HG03439 (cell line): ENCODE measurements at regions not wholly inside any gene's neighbourhood (a gene's known extent, or its start where the extent isn't known, plus 50 kb on each side); places are given as distances from the start of the nearest gene placed in this dataset.
A peak's percentile ranks its signal among the peaks of the same experiment; 100 is the strongest.

Experiments
- ATAC-seq: cut with Tn5 transposase; IDR thresholded peaks from one replicate; pipeline ENCODE4 v1.9.1; 2021; ENCODE audit warnings: mild to moderate bottlenecking, moderate library complexity; ENCODE audit not compliant: unreplicated experiment

DNA sequence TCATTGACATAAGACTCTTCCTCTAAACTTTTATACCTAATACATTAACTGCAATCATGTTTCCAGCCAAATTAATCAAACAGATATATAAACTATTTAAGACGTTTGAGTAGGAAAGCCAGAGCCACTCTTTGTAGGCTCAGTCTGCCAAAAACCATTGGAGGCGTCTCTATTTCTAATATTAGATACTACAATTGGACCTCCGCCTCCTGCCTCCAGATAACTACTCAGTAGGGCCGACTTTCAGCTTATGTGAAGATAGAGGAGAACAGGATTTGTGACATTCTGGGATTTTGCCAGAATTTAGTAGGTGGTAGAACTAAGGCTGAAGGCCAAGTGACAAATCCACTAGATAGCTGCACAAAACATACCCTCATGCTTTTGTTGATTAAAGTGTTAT is 463.0 kb downstream of the CETN3 start:
- ATAC-seq, result no peak

DNA sequence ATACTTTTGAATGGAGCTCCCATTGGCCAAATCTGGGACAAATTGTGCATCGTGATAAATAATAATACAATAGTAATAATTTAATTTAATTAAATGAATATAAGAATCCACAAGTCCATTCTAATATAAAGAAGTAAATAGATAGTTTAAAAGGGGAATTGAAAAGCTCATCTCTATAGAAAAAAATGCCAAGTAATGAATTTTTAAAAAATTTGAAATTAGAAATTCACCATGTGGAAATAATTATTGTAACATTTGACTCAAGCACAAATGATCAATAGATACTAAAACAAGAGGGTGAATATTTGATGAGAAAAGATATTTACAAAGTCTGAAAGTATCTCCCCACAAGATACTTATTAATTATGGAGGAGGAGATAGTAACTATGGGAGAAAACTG is 467.4 kb downstream of the CETN3 start:
- ATAC-seq, result no peak

DNA sequence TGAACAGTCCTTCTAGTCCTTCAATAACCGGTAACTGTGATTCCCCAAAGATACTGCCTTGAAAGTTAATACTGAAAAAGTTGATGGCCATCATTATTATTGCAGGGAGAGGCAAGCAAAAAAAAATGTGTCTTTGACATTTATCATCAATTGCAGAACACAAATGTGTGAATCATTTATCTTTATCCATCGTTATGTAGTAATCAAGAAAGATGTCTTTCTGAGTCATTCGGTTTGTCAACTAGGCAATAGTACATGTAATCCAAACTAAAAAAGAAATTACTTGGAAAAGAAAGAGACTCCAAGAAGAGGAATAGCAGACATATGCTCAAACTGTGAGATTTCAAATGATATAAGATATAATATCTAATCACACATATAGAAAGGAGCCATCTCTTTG is 473.0 kb downstream of the CETN3 start:
- ATAC-seq, result no peak

DNA sequence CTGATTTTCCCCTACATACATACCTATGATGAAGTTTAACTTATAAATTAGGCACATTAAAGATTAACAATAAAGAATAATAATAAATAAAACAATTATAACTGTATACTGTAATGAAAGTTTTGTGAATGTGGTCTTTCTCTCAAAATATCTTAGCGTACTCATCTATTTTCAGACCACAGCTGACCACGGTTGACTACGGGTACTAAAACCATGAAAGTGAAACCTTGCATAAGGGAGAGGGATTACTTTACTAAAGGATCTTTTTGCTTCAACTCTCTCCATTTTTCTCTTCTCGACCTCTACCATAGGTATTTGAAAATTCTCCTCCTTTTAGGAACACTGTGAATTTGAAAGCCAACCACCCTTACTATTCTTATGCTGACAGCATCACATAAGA is 475.5 kb downstream of the CETN3 start:
- no peak for ATAC-seq

DNA sequence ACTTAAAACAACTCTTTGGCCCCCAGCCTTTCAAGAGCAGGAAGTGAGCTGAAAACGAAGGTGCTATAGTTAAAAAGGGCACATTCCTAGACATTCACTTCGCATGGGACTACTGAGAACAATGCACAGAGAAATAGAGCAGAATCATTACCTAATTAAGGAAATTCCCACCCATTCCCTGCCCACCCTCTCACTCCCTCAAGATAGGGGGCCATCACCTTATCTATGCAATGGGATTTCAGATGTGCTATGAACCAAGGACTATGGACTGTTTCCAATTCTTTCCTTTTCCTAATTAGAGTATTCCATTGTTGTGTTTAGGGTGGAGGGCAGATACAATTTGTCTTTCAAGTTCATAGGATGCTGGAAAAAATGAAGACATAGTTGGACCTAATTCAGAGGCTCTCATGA is 476.8 kb downstream of the CETN3 start:
- ATAC-seq, result no peak

DNA sequence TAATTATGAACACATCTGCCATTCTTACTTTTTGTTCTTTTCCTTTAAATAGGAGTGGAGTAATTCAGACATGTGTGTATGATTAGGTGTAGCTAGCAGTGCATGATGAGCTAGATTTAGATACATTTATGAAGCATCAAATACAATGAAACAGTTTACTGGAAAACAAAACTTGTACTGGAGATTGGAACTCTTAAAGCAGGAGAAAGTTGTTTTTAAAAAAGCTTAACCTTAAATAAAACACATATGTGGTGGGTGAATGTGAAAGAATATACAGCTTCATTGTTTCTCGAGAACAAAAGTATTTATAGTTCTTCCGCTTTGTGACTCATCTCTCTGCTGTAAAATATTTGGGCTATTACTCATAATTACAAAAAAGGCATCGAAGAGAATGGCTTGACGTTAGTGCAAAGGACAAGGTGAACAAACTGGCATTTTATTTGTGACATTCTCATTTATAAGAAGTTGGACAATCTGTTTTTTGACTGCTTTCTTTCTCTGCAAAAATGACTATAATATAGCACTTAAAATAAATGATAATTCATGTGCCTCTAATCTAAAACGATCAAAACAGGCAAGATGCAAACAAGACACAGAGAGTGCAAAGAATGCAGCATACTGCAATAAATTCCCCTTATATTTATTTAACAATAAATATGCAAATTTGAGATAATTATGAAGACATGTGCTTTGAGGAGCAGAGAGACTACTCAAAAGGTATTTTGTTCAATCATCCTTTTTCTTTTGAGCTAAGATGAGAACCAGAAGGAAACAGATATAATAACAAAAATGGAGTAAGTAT is 478.8 kb downstream of the CETN3 start:
- ATAC-seq, result peak; percentile 91

DNA sequence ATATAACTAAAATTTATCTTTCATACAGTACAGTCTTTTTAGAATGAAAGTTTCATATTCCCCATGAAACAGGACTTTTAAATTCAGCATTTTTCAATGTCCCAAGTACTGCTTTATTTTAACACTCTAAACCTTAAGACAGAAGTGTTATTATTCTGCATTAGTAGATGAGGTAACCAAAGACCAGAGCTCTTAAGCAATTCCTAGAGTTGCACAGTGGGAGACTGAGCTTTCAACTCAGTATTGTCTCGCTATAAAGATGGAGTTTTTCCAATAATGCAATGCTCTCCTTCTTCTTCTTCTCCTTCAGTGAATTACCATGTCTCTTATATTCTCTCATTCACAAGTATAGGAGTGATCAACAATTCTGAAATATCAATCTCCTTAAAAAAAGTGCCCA is 479.7 kb downstream of the CETN3 start:
- no peak for ATAC-seq

DNA sequence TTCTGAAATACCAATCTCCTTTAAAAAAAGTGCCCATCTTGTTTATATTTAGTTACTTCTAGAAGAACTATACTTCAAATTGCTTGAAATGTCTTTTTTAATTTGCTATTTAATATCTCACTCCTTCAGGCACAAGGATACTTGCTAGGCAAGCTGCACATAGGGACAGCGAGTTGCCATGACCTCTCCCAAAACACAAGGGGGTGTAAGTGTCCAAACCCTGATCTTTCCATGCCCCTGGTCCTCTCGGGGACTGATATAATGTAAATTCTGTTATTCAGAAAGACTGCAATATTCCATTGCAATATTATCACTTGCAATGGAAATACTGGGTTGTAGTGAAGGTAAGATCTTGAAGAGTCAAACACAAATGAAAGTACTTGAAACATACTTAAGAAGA is 480.4 kb downstream of the CETN3 start:
- no peak for ATAC-seq

DNA sequence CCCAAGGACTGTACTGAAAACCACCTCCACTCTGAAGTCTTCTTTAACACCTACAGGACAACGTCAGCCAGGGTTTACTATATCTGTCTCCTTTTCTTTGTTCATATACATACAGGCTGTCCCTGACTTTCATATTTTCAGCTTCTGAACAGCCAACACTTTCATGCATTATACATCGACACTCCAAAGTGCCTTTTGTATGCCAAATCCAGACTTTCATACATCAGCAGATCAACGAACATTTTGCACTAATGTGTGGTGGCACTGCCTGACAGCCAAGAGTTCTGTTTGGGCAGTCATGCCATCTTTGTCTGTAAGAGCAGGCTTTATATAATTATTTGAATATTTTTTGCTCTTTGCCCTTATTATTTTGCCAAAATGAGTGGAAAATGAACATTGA is 487.4 kb downstream of the CETN3 start:
- ATAC-seq, result no peak

DNA sequence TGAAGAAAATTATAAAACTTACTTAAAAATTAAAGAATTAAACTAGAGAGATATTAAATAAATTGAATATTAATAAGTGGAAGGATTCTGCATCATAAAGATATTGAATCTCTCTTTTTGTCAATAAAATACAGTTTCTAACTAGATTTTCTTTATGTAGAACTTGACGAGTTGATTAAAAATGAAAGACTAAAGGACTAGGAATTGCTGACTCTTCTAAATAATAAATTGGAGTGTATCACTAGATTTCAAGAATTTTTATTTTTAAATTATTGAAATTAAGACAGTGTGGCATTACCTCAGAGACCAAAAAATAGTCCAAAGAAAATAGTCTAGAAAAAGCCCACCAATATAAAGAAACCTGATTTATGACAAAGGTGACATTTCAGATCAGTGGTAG is 492.4 kb downstream of the CETN3 start:
- ATAC-seq, result no peak

DNA sequence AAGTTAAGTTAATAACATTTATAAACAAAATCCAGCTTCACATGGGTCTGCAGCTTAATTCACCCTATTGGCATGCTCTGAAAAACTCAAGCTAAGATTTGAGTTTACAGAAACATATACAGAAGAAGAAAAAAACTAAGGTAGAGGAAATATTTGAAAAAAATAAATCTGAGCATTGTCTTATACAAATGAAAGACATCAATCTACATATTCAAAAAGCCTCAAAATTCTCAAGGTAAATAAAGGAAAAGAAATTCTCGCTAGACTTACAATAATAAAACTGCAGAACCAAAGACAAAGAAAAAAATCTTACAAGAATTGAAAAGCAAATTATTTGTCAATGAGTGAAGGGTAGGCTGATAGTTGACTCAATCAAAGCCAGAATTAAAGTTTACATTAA is 493.4 kb downstream of the CETN3 start:
- no peak for ATAC-seq

DNA sequence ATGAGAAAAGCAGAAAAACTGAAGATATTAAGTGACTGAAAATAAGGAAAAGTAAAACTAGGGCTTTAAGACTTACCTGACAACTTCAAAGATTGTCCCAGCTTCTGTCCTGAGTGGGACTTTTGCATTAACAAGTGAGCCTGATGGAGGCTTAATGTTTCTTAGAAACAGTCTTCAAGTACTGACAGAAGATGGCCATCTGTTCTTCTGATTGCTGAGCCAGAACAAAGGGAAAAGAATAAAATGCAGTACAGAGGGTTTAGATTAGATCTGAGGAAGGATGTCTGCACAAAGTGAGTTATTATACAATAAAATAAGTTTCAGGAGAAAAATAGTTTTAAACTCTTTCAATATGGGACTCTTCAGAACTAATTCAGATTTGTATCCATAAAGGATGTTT is 500.7 kb downstream of the CETN3 start:
- ATAC-seq, result no peak

DNA sequence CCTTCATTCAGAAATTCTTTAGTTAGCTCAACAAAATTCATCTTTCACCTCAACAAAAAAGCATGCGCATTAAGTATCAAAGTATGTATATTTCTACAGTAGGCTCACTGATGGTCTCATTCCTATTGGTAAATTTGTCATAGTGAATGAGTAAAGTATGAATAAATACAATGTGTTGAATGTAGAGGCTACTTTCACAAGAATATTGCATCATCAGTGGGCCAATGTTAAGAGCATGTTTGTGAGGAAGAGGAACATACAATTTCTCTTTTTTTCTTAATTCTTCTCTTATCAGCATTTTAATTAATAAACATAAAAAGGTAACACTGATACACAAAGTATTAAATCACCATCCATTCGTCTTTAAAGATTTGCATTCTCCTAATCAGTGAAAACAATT is 505.1 kb downstream of the CETN3 start:
- ATAC-seq, result no peak

DNA sequence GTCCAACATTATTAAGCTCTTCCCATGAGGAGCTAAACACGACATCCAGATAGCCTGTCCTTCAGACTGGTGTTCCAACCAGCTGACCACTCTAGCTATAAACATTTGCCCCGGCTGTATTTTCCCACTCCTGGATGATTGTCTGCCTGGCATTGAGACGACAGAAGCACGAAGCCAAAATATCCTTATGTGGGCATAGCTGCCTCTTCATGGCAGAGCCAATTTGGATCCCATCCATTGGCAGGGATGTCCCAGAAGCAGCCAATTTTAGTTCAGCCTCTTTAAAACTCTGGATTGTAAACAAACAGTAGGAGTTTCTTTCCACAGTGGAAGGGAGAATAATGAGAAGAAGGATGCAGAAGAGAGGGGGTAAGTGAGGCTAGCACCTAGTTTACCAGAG is 507.6 kb downstream of the CETN3 start:
- ATAC-seq, result no peak

DNA sequence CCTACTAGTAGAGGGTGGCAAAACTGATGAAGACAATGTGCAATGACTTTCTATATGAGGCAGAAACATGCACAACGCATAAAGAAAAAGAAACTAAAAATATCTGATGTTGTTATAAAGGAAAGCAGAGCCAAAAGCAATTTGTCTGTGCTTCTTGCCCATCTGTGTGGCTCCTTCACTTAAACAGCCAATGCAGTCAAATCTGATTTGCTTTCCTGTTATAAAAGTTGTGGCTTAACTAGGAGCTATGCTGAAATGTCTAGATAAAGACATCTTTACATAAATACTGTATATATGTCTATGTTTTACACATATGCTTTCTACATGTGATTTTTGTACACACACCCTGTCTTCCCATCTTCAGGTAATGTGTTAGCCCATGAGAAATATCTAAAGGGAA is 508.2 kb downstream of the CETN3 start:
- ATAC-seq, result no peak

DNA sequence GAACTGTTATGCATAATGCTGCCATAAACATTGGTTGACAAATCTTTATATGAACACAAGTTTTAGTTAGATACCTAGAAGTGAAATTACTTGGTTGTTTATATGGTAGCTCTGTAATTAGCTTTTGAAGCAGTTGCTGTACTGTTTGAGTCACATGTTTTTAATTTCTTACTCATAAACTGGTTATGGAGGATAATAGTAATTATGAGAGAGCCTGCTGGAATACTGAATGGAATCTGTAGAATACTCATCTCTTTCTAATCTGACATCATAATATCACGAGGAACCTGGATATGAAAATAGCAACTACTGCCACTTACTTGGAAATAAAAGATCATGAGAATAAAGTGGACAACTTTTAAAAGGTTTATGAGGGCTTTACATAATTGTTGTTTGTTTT is 509.2 kb downstream of the CETN3 start:
- ATAC-seq, result no peak

DNA sequence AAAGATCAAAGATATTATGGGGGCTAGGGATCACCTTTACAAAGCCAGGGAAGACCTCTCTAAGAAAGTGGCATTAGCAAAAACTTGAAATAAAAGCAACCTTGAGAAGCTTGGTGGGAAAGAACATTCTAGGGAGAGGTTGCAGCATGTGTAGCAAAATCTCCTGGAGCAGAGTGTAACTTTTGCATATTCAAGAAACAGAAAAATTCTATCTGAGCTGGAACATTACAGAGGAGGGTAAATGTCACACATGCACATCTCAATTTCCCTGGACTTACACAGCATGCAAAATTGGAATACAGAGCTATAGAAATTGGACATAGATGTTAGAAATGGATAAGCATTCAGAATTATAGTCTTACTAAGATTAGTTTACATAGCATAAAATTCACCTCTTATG is 510.0 kb downstream of the CETN3 start:
- ATAC-seq, result no peak

DNA sequence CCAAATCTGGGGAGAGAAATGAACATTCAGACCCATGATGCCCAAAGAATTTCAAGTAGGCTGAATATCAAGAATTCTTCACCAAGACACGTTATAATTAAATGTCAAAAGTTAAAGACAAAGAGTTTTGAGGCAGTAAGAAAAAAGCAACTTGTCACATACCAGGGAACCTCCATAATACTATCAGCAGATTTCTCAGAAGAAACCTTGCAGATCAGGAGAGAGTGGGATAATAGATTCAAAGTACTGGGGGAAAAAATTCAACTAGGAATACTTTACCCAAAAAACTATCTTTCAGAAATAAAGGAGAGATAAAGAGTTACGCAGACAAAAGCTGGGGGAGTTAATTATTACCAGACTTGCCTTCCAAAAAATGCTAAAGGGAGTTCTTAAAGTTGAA is 516.0 kb downstream of the CETN3 start:
- no peak for ATAC-seq

DNA sequence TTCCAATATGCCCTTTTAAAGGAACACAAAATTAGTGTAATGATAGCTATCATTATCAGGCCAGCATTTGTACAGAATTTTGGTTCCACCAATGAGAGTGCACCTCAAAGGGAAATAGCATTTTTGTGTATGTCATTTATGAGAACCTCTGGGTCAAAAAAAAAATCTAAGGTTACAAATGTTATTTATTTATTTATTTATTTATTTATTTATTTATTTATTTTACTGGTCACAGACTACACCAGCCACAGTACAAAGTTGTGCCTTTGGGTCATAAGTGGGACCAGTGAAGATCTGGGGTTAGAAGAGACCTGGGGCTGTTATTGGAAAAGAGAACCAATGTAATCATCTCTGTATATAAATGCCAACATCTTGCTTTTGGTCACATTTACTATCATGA is 523.9 kb downstream of the CETN3 start:
- no peak for ATAC-seq

DNA sequence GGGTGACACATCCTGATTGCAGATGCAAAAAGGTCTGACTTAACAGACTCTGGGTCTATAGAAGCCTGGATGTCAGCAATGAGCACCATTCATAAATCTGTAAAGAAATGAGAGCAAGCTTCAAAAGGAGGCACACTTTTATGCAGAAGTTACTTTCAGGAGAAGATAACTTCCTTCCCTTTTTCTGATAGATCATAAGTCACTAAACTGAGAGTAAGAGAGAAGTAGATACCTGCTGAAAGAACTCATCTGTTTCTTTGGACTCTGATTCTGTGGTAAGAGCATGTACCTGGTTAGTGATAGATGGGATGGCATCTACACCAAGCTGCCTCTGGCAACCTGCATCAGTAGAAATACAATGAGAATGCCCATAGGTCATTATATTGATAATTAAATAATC is 525.6 kb downstream of the CETN3 start:
- ATAC-seq, result no peak

DNA sequence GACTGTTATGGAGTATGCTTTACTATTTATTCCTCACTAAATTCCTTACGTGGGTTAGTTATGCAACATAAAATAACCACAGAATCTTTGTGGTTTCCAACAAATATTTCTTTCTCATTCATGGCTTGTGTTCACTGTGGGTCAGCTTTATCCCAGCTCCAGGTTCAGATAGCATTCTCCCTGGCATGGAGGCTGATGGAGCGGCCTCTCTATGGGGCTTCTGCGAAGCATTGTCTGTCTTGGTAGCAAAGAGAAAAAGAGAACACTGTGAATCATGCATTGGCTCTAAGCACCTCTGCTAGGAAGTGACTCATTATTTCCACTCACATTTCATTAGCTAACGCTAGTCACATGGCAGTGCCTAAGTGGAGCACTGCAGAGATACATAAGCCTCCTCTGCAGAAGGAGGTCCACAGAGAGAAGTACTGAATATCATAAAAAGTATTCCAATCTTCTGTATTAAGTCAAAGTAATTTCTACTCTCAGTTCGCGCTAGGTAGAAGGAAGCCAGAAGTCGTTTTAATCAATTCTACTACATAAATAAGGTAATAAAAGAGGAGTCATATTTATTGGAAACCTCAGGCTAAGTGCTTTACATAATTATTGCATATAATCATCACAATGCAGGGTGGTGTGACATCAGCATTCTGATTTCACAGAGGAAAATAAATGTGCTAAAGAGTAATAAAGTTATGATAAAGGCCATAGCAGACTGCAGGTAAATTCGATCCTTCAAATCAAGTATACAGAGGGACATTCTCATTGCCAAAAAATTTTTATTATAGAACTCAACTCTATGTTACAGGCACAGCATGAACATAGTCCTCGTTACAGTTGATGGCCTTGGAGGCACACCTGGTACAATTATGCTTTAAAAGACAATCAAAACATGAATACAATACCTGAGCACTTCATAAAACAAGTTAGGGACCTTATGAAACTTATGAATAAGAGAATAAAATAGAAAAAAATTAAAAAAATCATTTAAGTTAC is 531.1 kb downstream of the CETN3 start:
- no peak for ATAC-seq

DNA sequence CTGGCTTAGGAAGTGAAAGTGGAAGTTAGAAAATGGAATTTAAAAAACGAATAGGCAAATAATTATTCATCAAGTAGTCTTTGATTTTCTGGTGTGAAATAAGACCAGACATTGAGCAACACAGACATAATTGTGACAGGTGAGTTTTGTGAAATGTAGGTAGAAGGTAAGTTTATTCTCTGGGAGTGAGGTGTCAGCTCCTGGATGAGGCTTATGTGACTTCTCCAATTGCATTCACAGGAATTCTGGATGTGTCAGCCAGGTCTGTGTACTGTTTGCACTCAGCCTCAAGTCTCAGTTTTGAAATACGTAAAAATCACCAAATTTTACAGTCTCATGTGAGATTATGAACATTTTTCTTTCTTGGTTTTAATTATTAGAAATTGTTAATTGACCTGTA is 537.6 kb downstream of the CETN3 start:
- no peak for ATAC-seq
